HEK293T (cell line): ENCODE measurements at regions not wholly inside any gene's neighbourhood (a gene's known extent, or its start where the extent isn't known, plus 50 kb on each side); places are given as distances from the start of the nearest gene placed in this dataset.
A peak's percentile ranks its signal among the peaks of the same experiment; 100 is the strongest.

Experiments
- CTCF ChIA-PET: fragments of 350-600 bp; formaldehyde crosslinking; extraction: SDS; loops from one replicate; lab custom pipeline; 2021; ENCODE audit warnings: antibody characterized with exemption, inconsistent platforms; lab: Yijun Ruan, JAX
- POLR2A ChIA-PET: fragments of 350-600 bp; formaldehyde crosslinking; extraction: SDS; loops from one replicate; lab custom pipeline; 2020; ENCODE audit warnings: antibody characterized with exemption, inconsistent platforms; lab: Yijun Ruan, JAX
- DNase-seq: peaks from one replicate; pipeline ENCODE4 v3.0.0; 2012; ENCODE audit warnings: mixed read lengths; ENCODE audit errors: extremely low spot score
- ARNT ChIP-seq: fragments of 450-650 bp; IDR thresholded peaks from 2 replicates; pipeline ENCODE4 v1.6.1; 2017; ENCODE audit warnings: mild to moderate bottlenecking
- BHLHE40 ChIP-seq: fragments of 450-650 bp; IDR thresholded peaks from 2 replicates; pipeline ENCODE4 v1.6.1; 2016; ENCODE audit warnings: mild to moderate bottlenecking, moderate library complexity, borderline replicate concordance
- CTBP1 ChIP-seq: fragments of 450-650 bp; IDR thresholded peaks from 2 replicates; pipeline ENCODE4 v1.6.1; 2016; ENCODE audit warnings: borderline replicate concordance
- ELF4 ChIP-seq: fragments of 450-650 bp; IDR thresholded peaks from 2 replicates; pipeline ENCODE4 v1.6.1; 2017; ENCODE audit warnings: antibody characterized with exemption
- FOXA1 ChIP-seq: fragments of 450-650 bp; IDR thresholded peaks from 2 replicates; pipeline ENCODE4 v1.6.1; 2016; ENCODE audit warnings: mild to moderate bottlenecking
- FOXK2 ChIP-seq: fragments of 450-650 bp; IDR thresholded peaks from 2 replicates; pipeline ENCODE4 v1.6.1; 2016; ENCODE audit warnings: mild to moderate bottlenecking
- FOXM1 ChIP-seq: fragments of 450-650 bp; IDR thresholded peaks from 2 replicates; pipeline ENCODE4 v1.6.1; 2017; ENCODE audit warnings: mild to moderate bottlenecking, borderline replicate concordance
- HDGF ChIP-seq: fragments of 450-650 bp; IDR thresholded peaks from 2 replicates; pipeline ENCODE4 v1.6.1; 2017; ENCODE audit warnings: antibody characterized with exemption, borderline replicate concordance
- L3MBTL2 ChIP-seq: fragments of 450-650 bp; conservative IDR thresholded peaks from 2 replicates; pipeline ENCODE4 v1.6.1; 2016; ENCODE audit warnings: mild to moderate bottlenecking
- LEF1 ChIP-seq: fragments of 450-650 bp; IDR thresholded peaks from 2 replicates; pipeline ENCODE4 v1.6.1; 2017; ENCODE audit warnings: mild to moderate bottlenecking, borderline replicate concordance
- NFRKB ChIP-seq: fragments of 450-650 bp; IDR thresholded peaks from 2 replicates; pipeline ENCODE4 v1.6.1; 2016; ENCODE audit warnings: mild to moderate bottlenecking, moderate library complexity
- SP1 ChIP-seq: fragments of 450-650 bp; IDR thresholded peaks from 2 replicates; pipeline ENCODE4 v1.6.1; 2017
- SUZ12 ChIP-seq: fragments of 450-650 bp; IDR thresholded peaks from 2 replicates; pipeline ENCODE4 v1.6.1; 2016; ENCODE audit warnings: mild to moderate bottlenecking
- TARDBP ChIP-seq: fragments of 450-650 bp; IDR thresholded peaks from 2 replicates; pipeline ENCODE4 v1.6.1; 2016
- ZNF384 ChIP-seq: fragments of 450-650 bp; IDR thresholded peaks from 2 replicates; pipeline ENCODE4 v1.6.1; 2016
- TF ChIP-seq, protein P1 (sequence below): fragments of 450-650 bp; IDR thresholded peaks from 2 replicates; pipeline ENCODE4 v1.6.1; 2016

DNA sequence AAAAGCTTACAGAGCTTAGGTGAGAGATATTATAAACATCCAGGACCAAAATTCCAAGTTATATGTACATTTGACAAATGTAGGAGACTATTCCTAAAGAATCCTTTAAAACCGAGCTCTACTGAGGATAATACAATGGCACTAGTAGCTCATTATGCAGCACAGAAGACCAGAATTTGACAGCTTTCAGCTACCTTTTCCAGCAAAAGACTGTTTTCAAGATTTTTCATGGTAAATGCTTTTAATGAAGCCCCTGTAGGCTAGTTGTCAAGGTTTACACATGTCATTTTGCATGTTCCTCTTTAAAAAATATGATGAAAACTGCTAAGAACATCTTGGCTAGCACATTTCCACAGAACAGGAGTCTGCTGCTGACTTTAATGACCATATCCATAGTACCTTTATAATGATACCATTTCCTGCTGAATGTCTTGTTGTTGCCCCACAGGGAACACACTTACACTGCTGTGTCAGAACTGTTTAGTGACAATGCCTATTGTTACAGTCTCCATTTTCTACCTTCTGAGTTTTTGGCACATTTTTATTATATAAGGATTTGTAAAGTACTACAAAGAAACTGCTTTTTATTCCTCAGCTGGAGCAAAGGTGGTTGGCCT, 1382.3 kb downstream of the RAPGEF2 start:
- CTCF ChIA-PET: no interaction called here

GRCh38 chr4:160492181-160492580, 1389.3 kb downstream of the RAPGEF2 start:
- POLR2A ChIA-PET: no interaction called here
- CTCF ChIA-PET: no interaction called here
- DNase-seq: no peak
- TF ChIP-seq ZNF384 (peak; percentile 47), TARDBP (no peak), CTBP1 (peak; percentile 61; the same call in 1 of the 2 replicates), FOXM1 (no peak), LEF1 (no peak), ARNT (0 out of 2 replicates have a peak, but pooled peaks have one; percentile 28), NFRKB (no peak), SP1 (no peak), ELF4 (no peak), FOXK2 (no peak), HDGF (no peak), FOXA1 (no peak), SUZ12 (no peak), BHLHE40 (no peak), L3MBTL2 (no peak)
- TF ChIP-seq, protein P1, sequence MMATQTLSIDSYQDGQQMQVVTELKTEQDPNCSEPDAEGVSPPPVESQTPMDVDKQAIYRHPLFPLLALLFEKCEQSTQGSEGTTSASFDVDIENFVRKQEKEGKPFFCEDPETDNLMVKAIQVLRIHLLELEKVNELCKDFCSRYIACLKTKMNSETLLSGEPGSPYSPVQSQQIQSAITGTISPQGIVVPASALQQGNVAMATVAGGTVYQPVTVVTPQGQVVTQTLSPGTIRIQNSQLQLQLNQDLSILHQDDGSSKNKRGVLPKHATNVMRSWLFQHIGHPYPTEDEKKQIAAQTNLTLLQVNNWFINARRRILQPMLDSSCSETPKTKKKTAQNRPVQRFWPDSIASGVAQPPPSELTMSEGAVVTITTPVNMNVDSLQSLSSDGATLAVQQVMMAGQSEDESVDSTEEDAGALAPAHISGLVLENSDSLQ: peak; percentile 8; the same call in 1 of the 2 replicates

More for the DNA sequence above, 1382.3 kb downstream of the RAPGEF2 start:
- POLR2A ChIA-PET: no interaction called here
- DNase-seq: no peak
- TF ChIP-seq FOXK2 (no peak), FOXM1 (no peak), TARDBP (no peak), ARNT (no peak), LEF1 (no peak), ZNF384 (no peak), SUZ12 (no peak), HDGF (no peak), ELF4 (no peak), FOXA1 (no peak), BHLHE40 (no peak), SP1 (no peak)
- TF ChIP-seq, protein P1: no peak

DNA sequence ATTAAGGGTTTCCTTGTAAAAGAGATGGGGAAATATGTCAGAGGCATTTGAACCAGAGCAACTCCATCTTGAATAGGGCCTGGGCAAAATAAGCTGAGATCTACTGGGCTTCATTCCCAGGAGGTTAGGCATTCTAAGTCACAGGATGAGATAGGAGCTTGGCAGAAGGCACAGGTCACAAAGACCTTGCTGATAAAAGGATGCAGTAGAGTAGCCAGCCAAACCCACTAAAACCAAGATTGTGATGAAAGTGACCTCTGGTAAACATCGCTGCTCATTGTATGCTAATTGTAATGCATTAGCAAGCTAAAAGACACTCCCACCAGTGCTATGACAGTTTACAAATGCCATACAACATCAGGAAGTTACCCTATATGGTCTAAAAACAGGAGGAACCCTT, 1390.3 kb downstream of the RAPGEF2 start:
- no peak for DNase-seq
- ChIA-PET POLR2A (no interaction called here), CTCF (no interaction called here)
- TF ChIP-seq ZNF384 (no peak), SP1 (no peak), FOXK2 (no peak), NFRKB (no peak), L3MBTL2 (no peak), FOXM1 (no peak), ELF4 (no peak), FOXA1 (no peak), CTBP1 (no peak), HDGF (no peak), TARDBP (no peak), BHLHE40 (no peak), LEF1 (no peak), ARNT (no peak), SUZ12 (no peak)
- TF ChIP-seq, protein P1: no peak

DNA sequence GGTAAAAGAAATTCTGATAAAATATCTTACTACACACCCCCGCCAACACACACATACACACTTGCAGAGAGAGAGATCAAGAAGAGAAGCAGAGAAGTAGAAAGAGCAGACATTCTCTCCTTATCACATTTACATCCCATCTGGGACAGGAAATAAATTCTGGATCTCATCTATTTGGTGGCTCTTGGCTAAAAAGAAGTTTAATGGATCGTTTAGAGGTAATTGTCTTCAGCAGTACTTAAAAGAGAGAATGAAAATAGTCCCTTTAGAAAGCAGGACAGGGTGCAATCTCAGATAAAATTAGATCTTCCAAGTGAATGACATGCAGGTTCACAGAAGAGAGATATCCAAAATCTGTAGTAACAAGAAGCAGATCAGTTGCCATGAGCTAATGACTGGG, 1392.5 kb downstream of the RAPGEF2 start:
- CTCF ChIA-PET: no interaction called here
- no peak for DNase-seq
- POLR2A ChIA-PET: no interaction called here
- TF ChIP-seq SP1: no peak
- no peak for TF ChIP-seq ELF4
- no peak for TF ChIP-seq ARNT
- no peak for TF ChIP-seq CTBP1
- TF ChIP-seq HDGF: no peak
- TF ChIP-seq ZNF384: no peak
- TF ChIP-seq FOXK2: no peak
- no peak for TF ChIP-seq SUZ12
- no peak for TF ChIP-seq FOXM1
- no peak for TF ChIP-seq BHLHE40
- no peak for TF ChIP-seq NFRKB
- no peak for TF ChIP-seq LEF1
- no peak for TF ChIP-seq L3MBTL2

GRCh38 chr4:160498211-160498610, 1395.3 kb downstream of the RAPGEF2 start:
- ChIA-PET POLR2A (no interaction called here), CTCF (no interaction called here)
- no peak for TF ChIP-seq ELF4
- no peak for TF ChIP-seq FOXM1
- TF ChIP-seq ZNF384: no peak
- no peak for TF ChIP-seq SUZ12
- no peak for TF ChIP-seq ARNT
- no peak for TF ChIP-seq FOXK2
- DNase-seq: no peak

GRCh38 chr4:160505724-160506123, 1402.8 kb downstream of the RAPGEF2 start:
- ChIA-PET POLR2A (no interaction called here), CTCF (no interaction called here)
- TF ChIP-seq TARDBP: no peak
- TF ChIP-seq ELF4: no peak
- TF ChIP-seq SUZ12: no peak
- no peak for TF ChIP-seq ARNT
- TF ChIP-seq CTBP1: no peak
- TF ChIP-seq NFRKB: no peak
- no peak for TF ChIP-seq ZNF384
- TF ChIP-seq HDGF: no peak
- TF ChIP-seq, protein P1: no peak
- TF ChIP-seq BHLHE40: no peak
- no peak for TF ChIP-seq SP1
- TF ChIP-seq L3MBTL2: no peak
- TF ChIP-seq FOXK2: no peak
- TF ChIP-seq FOXM1: no peak

More at GRCh38 chr4:160505724-160506123, 1402.8 kb downstream of the RAPGEF2 start:
- no peak for DNase-seq
